Neural cell (in vitro differentiated cells): ENCODE measurements at regions not wholly inside any gene's neighbourhood (a gene's known extent, or its start where the extent isn't known, plus 50 kb on each side); places are given as distances from the start of the nearest gene placed in this dataset.

Source experiments
- H2AFZ ChIP-seq: fragments of 200-600, 300-800 bp; sonication (generic), shearing (Covaris generic); 2 replicates; pipeline ENCODE4 v1.6.0; 2014; ENCODE audit warnings: low read depth, mild to moderate bottlenecking, antibody characterized with exemption, low read length, moderate library complexity
- H3F3A ChIP-seq: fragments of 200-600 bp; shearing (Covaris generic); 2 replicates; pipeline ENCODE4 v1.6.1; 2016; ENCODE audit warnings: mild to moderate bottlenecking, moderate library complexity, mixed read lengths, antibody characterized with exemption, low read length; ENCODE audit not compliant: insufficient read depth, poor library complexity, severe bottlenecking
- H3K27ac ChIP-seq: fragments of 200-600, 300-800 bp; sonication (generic), shearing (Covaris generic); 2 replicates; pipeline ENCODE4 v1.5.1; 2014; ENCODE audit warnings: mild to moderate bottlenecking, low read length, moderate library complexity
- H3K27me3 ChIP-seq: fragments of 300-800, 200-600 bp; sonication (generic), shearing (Covaris generic); 2 replicates; pipeline ENCODE4 v1.6.0; 2014; ENCODE audit warnings: mild to moderate bottlenecking, low read depth, low read length, moderate library complexity; ENCODE audit not compliant: insufficient read depth
- H3K36me3 ChIP-seq: fragments of 300-800, 200-600 bp; sonication (generic), shearing (Covaris generic); 2 replicates; pipeline ENCODE4 v1.5.1; 2014; ENCODE audit warnings: mild to moderate bottlenecking, antibody characterized with exemption, low read length, moderate library complexity; ENCODE audit not compliant: insufficient read depth
- H3K4me2 ChIP-seq: fragments of 300-800, 200-600 bp; sonication (generic), shearing (Covaris generic); 2 replicates; pipeline ENCODE4 v1.6.0; 2014; ENCODE audit warnings: mild to moderate bottlenecking, low read length
- H3K4me3 ChIP-seq: fragments of 300-800, 200-600 bp; sonication (generic), shearing (Covaris generic); 2 replicates; pipeline ENCODE4 v1.5.1; 2014; ENCODE audit warnings: mild to moderate bottlenecking, low read length, moderate library complexity
- H3K79me2 ChIP-seq: fragments of 200-600 bp; shearing (Covaris generic); replicated peaks from 2 replicates; pipeline ENCODE4 v1.6.0; 2014; ENCODE audit warnings: mild to moderate bottlenecking, low read length, moderate library complexity; ENCODE audit not compliant: insufficient read depth
- H3K9ac ChIP-seq: fragments of 300-800, 200-600 bp; sonication (generic), shearing (Covaris generic); 2 replicates; pipeline ENCODE4 v1.6.1; 2016; ENCODE audit warnings: mild to moderate bottlenecking, low read length, mixed read lengths
- H3K9me2 ChIP-seq: fragments of 200-600 bp; shearing (Covaris generic); 2 replicates; pipeline ENCODE4 v1.6.1; 2016; ENCODE audit warnings: mild to moderate bottlenecking, low read length, mixed read lengths; ENCODE audit not compliant: insufficient read depth
- H3K9me3 ChIP-seq: fragments of 200-600, 300-800 bp; sonication (generic), shearing (Covaris generic); 2 replicates; pipeline ENCODE4 v1.6.1; 2016; ENCODE audit warnings: mild to moderate bottlenecking, mixed run types, low read length, moderate library complexity, mixed read lengths
- H4K20me1 ChIP-seq: fragments of 200-600 bp; shearing (Covaris generic); 2 replicates; pipeline ENCODE4 v1.6.1; 2016; ENCODE audit warnings: mild to moderate bottlenecking, mixed run types; ENCODE audit not compliant: insufficient read depth
- CTCF ChIP-seq: fragments of 450-650 bp; IDR thresholded peaks from 2 replicates; pipeline ENCODE4 v1.5.1; 2014; ENCODE audit warnings: antibody characterized with exemption, mild to moderate bottlenecking, moderate library complexity; ENCODE audit not compliant: poor library complexity, severe bottlenecking
- EP300 ChIP-seq: fragments of 450-650 bp; conservative IDR thresholded peaks from 2 replicates; pipeline ENCODE4 v1.6.1; 2014; ENCODE audit warnings: antibody characterized with exemption, mild to moderate bottlenecking, moderate library complexity; ENCODE audit not compliant: poor library complexity, severe bottlenecking
- EZH2 ChIP-seq: fragments of 200-600, 300-800 bp; shearing (Covaris generic), sonication (generic); IDR thresholded peaks from 2 replicates; pipeline ENCODE4 v1.6.1; 2014; ENCODE audit warnings: antibody characterized with exemption, low read length, borderline replicate concordance, mild to moderate bottlenecking; ENCODE audit not compliant: insufficient read depth, poor library complexity, severe bottlenecking
- MXI1 ChIP-seq: fragments of 450-650 bp; conservative IDR thresholded peaks from 2 replicates; pipeline ENCODE4 v1.6.1; 2014; ENCODE audit warnings: antibody characterized with exemption, mild to moderate bottlenecking; ENCODE audit not compliant: poor library complexity, severe bottlenecking
- POLR2AphosphoS5 ChIP-seq: IDR thresholded peaks from 2 replicates; pipeline ENCODE4 v1.6.1; 2012
- RAD21 ChIP-seq: fragments of 450-650 bp; conservative IDR thresholded peaks from 2 replicates; pipeline ENCODE4 v1.6.1; 2014; ENCODE audit warnings: antibody characterized with exemption, mild to moderate bottlenecking, moderate library complexity
- REST ChIP-seq: IDR thresholded peaks from 2 replicates; pipeline ENCODE4 v1.6.1; 2012; ENCODE audit warnings: borderline replicate concordance
- SMC3 ChIP-seq: fragments of 450-650 bp; conservative IDR thresholded peaks from 2 replicates; pipeline ENCODE4 v1.6.1; 2014; ENCODE audit warnings: antibody characterized with exemption, mild to moderate bottlenecking, moderate library complexity; ENCODE audit not compliant: poor library complexity
- TAF1 ChIP-seq: IDR thresholded peaks from 2 replicates; pipeline ENCODE4 v1.6.1; 2012; ENCODE audit warnings: low read depth

GRCh38 chrX:23118163-23118562 is 118.4 kb downstream of the DDX53 start:
- H3F3A ChIP-seq, result no peaks in the 10 kb centered on the region
- H3K9me3 ChIP-seq, result no peaks in the 10 kb centered on the region
- H3K9me2 ChIP-seq, result no peaks in the 10 kb centered on the region
- H3K27me3 ChIP-seq, result no peaks in the 10 kb centered on the region
- H3K36me3 ChIP-seq, result no peaks in the 10 kb centered on the region
- H3K4me3 ChIP-seq, result no peak overlapping the region
- H3K79me2 ChIP-seq, result no peaks in the 10 kb centered on the region
- TF ChIP-seq POLR2AphosphoS5 (no peak), SMC3 (no peak), REST (no peak), EZH2 (no peak), RAD21 (no peak), MXI1 (no peak), EP300 (no peak), TAF1 (no peak), CTCF (no peak)
- H4K20me1 ChIP-seq, result no peaks in the 10 kb centered on the region
- no peak overlapping the region for H3K9ac ChIP-seq
- no peak overlapping the region for H2AFZ ChIP-seq
- H3K27ac ChIP-seq, result no peak overlapping the region
- no peak overlapping the region for H3K4me2 ChIP-seq

- Histone ChIP-seq H3K79me2 (no peaks in the 10 kb centered on the region), H4K20me1 (no peaks in the 10 kb centered on the region)
Observed at GRCh38 chrX:23118890-23119527, 119.2 kb downstream of the DDX53 start.

More at GRCh38 chrX:23118890-23119527, 119.2 kb downstream of the DDX53 start:
- no peaks in the 10 kb centered on the region for H3K9me3 ChIP-seq
- TF ChIP-seq EP300, result no peak
- no peak for TF ChIP-seq MXI1
- no peak for TF ChIP-seq TAF1
- no peak for TF ChIP-seq RAD21
- TF ChIP-seq CTCF, result no peak
- TF ChIP-seq SMC3, result no peak
- TF ChIP-seq POLR2AphosphoS5, result no peak
- TF ChIP-seq EZH2, result no peak
- TF ChIP-seq REST, result no peak
- no peak overlapping the region for H3K27ac ChIP-seq
- H3F3A ChIP-seq, result no peaks in the 10 kb centered on the region
- H3K27me3 ChIP-seq, result no peaks in the 10 kb centered on the region
- no peak overlapping the region for H3K9ac ChIP-seq
- H3K9me2 ChIP-seq, result no peaks in the 10 kb centered on the region
- H3K36me3 ChIP-seq, result no peaks in the 10 kb centered on the region
- H3K4me3 ChIP-seq, result no peak overlapping the region
- H3K4me2 ChIP-seq, result no peak overlapping the region
- H2AFZ ChIP-seq, result no peak overlapping the region
